Kidney capillary endothelial cell (primary cell): ENCODE measurements at regions not wholly inside any gene's neighbourhood (a gene's known extent, or its start where the extent isn't known, plus 50 kb on each side); places are given as distances from the start of the nearest gene placed in this dataset.
"Not testable (repeated sequence)": the region's sequence is repeated elsewhere in the genome, so short reads cannot be mapped to it uniquely, and the experiment has no call there.

Experiments used
- DNase-seq: peaks from one replicate; pipeline ENCODE4 v3.0.0-alpha.2; 2018; ENCODE audit warnings: low spot score

DNA sequence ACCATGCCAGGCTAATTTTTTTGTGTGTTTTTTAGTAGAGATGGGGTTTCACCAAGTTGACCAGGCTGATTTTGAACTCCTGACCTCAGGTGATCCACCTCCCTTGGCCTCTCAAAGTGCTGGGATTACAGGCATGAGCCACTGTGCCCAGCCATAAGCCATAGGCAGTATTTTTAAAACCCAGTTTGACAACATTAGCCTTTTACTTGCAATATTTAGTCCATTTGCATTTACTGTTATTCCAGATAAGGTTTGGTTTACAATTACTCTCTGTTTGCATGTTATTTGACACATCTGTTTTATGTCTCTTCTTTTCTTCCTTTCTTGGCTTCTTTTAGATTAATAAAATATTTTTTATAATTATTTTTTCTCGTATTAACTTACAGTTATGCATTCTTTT lies 83.6 kb upstream of the EPHB3 start:
- DNase-seq = no peak

DNA sequence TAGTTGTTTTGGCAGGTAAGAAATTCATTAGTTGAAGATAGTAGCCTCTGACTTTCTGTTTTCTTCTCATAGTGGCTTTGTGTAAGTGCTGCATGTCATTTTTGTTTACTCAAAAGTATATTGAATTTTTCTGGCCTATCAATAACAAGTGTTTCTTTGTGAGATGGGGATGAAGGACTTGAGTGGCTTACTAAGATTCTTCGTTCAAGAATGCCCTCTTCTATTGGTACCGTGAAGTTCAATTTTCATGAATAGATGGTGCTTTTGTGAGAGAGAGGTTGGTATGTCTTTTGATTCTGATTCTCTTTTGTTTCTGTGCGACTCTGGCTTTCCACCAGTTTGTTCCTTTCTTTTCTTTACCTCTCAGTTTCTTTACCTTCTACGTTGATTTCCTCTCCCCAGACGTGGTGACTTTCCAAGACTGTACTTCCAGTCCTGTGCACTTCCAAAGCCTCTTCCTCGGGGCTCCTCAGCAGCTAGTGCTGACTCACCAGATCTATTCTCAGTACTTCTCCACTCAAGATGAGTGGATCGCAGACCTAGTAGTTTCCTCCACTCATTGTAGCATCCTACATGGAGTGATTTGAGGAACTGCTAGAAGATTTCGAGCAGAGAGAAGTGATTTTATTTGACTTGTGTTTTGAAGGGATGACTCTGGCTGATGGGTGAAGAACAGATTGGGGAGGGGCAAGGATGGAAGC lies 82.0 kb upstream of the EPHB3 start:
- DNase-seq = no peak

DNA sequence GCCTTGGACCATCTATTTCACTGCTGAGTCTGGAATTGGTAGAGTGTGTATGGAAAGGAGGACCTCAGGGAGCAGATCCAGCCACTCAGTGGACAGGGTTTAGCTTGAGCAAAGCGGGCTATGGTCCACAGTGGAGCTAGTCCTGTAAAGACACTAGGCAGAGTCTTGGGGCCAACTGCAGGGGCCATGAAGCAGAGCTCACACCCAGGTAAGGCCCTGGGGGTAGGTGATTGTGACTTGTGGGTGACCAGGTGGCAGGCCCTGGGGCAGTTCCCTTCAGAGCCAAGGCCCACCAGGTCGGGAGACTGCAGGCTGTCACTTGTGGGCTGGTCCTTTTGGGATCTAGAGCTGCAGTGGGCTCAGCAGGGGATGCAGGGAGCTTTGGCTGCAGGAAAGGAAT lies 80.8 kb upstream of the EPHB3 start:
- no peak for DNase-seq

DNA sequence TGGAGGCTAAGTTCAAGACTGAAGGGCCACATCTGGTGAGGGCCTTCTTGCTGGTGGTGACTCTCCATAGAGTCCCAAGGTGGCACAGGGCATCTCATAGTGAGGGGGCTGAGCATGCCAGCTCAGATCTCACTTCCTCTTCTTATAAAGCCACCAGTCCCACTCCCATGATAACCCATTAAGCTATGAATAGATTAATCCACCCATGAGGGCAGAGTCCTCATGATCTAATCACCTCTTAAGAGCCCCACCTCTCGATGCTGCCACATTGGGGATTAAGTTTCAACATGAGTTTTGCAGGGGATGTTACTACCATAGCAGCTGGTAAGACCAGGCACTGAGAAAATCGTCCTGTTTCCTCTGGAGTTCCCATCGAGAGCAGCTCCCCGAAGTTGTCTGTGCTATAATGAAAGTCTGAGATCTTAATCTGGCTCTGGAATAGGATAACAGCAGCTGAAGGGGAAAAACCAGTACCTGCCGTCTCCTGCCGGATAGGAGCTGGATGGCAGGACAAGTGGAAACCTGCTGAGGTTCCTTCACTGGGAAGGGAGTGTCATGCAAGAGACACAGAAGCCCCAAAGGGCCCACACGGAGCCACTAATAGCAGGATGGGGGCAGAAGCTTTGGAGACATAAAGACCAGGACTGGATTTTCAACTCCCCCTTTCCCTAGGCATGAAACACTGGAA lies 79.5 kb upstream of the EPHB3 start:
- no peak for DNase-seq

DNA sequence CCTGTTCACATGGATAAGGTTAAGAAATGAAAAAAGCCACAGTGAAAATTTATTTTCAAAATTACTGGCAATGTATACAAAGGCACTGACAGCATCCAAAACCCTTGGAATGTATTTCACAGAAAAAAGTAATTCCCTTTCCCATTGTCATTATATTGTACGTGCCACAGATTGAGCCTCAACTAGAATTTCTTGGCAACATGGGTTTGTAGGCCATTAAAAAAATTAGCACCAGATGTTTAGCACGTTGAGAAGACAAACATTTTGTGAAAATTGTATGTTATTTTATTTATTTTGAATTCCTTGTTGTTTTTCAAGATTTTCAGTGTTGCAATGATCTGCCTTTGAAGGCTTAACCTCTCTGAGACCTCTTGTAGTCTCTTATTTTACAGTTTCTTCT lies 76.3 kb upstream of the EPHB3 start:
- DNase-seq = no peak

- no peak for DNase-seq
These were observed 75.7 kb upstream of the EPHB3 start for GRCh38 chr3:184485906-184486305.

GRCh38 chr3:184486614-184487013 lies 75.0 kb upstream of the EPHB3 start:
- DNase-seq = no peak

DNA sequence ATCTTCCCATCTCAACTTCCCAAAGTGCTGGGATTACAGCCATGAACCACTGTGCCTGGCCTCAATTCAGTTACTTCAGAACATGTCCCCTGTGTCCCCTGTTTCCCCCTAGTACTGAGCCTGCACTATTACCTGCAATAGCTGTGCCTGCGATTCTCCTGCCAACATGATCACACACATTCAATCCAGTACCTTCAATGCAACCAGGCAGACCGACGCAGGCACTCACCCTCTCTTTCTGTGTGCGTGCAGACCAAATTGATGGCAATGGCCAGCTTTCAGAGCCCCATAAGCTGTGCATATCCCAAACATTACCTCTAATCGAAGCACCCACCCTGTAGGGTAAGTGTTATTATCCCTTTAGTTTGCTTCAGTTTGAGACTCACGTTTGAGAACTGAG lies 73.0 kb upstream of the EPHB3 start:
- no peak for DNase-seq

GRCh38 chr3:184489268-184489841 lies 72.2 kb upstream of the EPHB3 start:
- DNase-seq = no peak

- no peak for DNase-seq
These were observed 70.5 kb upstream of the EPHB3 start for GRCh38 chr3:184491011-184491576.

- DNase-seq = no peak
These were observed 69.5 kb upstream of the EPHB3 start for GRCh38 chr3:184491867-184492615.

DNA sequence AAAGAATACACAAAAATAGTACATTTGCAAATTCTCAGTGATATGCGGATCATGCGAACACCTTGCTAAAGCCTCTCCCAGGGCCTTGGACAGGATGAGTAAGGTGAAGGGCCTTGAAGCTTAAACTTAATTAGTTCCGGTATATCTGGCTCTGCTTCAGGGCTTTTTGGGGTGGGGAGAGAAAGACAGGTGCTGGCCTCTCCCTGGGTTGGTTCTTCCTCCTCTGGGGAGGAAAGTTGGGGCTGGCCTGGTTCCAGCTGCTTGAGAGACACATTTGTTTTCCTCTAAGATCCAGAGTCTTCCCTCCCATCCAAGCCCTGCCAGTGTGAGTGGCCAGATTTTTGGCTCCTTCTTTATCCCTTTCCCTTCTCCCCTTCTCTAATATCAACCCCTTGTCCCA lies 64.7 kb upstream of the EPHB3 start:
- no peak for DNase-seq

DNA sequence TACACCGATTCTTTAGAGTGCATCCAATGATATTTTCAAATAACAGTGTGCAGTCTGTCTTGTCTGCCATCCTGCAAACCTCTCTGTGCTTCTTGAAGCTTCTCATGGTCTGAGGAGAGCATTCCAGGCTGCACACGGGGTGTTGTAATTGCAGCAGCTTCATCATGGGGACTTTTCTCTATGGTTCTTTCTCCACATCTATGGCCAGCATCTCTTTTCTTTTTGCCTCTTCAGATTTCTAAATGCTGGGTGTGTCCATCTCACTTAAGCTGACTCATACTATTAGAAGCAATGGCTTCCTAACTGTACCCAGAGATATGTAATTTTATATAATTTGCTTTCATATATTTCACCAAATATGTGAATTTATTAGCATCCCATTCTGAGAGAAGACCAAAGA lies 63.8 kb upstream of the EPHB3 start:
- DNase-seq = no peak

DNA sequence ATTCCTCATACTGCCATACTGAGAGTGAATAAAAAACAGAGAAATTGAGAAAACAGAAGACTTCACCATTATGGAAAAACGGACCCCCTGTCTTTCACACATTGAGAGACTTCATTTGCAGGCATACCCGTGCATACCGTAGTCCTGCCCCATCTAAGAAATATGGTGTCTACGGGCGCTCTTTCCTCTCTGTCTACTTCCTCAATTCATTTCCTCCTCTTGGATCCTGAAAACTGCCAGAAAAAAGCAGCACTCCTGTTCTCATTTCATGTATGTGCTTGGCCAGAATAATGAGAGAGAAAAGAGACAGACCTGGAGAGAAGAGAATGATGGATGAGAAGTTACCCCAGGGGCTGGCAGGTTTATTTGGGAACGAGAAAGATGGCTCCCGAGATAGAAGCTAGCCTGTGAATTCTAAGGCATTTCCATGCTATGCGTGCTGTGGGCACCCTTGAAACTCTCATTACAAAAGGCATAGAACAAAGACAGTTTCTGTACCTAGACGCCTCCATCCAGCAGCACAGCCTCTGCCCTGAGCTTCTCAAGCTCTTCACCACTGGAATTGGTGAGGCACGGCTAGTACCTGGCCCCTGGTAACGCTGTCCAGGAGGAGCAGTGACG lies 62.5 kb upstream of the EPHB3 start:
- DNase-seq = no peak

DNA sequence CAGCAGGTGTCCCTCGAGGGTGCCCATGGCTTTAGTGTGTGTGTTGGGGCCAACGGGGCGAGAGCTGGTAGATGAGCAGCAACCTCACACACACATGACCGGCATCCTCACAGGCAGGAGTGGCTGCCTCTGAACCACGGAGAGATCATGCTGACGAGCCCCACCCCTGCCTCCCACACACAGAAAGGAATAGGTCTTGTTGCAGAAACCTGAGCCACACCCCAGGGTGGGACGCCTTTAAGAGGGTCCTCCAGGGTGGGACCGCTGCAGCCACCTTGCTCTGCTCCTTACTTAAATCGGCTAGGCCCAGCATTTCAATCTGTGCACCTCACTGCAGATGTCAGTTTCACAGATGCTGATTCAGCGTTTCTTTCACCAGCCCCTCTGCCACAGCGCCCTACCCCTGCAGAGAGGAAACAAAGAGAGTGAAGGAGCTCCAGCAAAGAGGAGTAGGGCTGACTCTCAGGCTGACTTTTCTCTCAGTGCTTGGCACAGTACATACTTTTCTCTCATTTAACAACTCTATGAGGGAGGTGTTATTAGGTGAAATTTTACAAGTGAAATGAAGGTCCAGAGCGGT lies 61.2 kb upstream of the EPHB3 start:
- DNase-seq = no peak

GRCh38 chr3:184502123-184502667 lies 59.4 kb upstream of the EPHB3 start:
- DNase-seq = no peak

DNA sequence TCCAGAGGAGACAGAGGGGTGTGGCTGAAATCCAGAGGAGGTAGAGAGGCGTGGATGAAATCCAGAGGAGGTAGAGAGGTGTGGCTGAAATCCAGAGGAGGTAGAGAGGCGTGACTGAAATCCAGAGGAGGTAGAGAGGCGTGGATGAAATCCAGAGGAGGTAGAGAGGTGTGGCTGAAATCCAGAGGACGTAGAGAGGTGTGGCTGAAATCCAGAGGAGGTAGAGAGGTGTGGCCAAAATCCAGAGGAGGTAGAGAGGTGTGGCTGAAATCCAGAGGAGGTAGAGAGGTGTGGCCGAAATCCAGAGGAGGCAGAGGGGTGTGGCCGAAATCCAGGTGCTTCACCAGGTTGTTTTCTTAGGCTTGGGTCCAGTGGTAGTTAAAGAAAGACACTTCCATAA lies 58.7 kb upstream of the EPHB3 start:
- DNase-seq = not testable (repeated sequence)

GRCh38 chr3:184503647-184504046 lies 57.9 kb upstream of the EPHB3 start:
- DNase-seq = no peak

DNA sequence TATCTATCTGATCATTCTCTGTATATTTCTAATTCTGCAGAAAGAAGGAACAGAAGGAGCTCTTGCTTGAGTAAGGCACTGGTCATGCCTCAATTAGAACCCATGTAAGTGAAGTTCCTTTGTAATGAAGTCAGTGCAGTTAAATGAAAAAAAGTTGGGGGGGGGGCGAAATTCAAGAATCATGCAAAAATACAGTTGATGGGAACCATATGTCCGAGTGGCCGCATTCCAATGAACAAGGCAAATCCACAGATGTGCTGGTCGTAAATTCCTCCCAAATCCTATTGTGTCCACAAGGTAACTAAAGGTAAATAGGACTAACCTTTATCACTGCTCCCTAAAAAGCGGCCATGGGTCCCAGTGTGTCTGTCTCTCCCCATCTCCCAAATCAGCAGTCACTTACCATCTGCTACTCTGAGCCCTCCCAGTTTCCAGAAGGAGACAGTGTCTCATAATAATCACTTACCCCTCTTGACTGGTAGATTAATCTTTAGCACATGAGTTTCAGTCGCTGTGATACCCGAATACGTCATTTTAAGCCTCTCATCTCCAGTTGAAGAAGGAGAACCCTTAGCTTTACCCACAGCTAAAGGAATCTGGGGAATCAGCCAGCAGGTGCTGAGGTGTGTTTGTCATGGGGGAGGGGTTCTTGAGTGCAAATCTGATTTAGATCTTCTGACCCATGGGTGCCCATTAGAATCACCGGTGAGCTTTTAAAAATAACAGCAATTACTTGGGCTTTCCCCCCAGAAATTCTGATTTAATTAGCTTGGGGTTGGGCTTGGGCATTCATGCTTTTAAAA lies 56.3 kb upstream of the EPHB3 start:
- DNase-seq = no peak

GRCh38 chr3:184506561-184506991 lies 55.0 kb upstream of the EPHB3 start:
- peak; percentile 40 for DNase-seq

DNA sequence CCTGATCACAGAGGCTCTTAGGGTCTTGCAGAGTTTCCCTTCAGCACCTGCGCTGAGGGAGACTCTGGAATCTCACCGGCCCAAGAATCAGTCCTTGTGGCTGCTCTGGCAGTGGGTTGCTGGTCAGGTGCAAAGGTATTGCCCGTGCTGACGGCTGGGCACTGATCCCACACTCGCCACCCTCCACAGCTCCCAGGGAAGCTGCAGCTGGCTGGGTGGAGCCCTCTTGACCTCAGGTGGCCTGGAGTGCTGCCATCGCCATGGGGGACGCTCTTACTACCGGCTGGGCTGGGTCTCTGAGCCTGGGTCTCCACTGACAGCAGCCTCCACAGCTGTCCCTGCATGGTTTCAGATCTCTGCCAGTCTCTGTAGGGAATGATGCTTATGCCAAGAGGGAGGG lies 52.6 kb upstream of the EPHB3 start:
- no peak for DNase-seq
